NK-92 treated with Interleukin-12 subunit alpha and Interleukin-12 subunit beta, amount 100 ng/mL, for 24 hours (cell line): ENCODE measurements at regions not wholly inside any gene's neighbourhood (a gene's known extent, or its start where the extent isn't known, plus 50 kb on each side); places are given as distances from the start of the nearest gene placed in this dataset.
"Not testable (repeated sequence)": the region's sequence is repeated elsewhere in the genome, so short reads cannot be mapped to it uniquely, and the experiment has no call there.

Experiments used
- DNase-seq: peaks from one replicate; lab custom pipeline; 2025; lab: John Stamatoyannopoulos, UW

- no peak for DNase-seq
These were observed 167.7 kb downstream of the SPRY2 start for GRCh38 chr13:80173224-80173623.

GRCh38 chr13:80171096-80171495 is 169.8 kb downstream of the SPRY2 start:
- no peak for DNase-seq

- no peak for DNase-seq
These were observed 172.7 kb downstream of the SPRY2 start for GRCh38 chr13:80168089-80168850.

- DNase-seq, result no peak
These were observed 174.6 kb downstream of the SPRY2 start for GRCh38 chr13:80166352-80166751.

GRCh38 chr13:80164462-80164861 is 176.5 kb downstream of the SPRY2 start:
- no peak for DNase-seq

GRCh38 chr13:80161896-80162295 is 179.0 kb downstream of the SPRY2 start:
- no peak for DNase-seq

GRCh38 chr13:80161219-80161618 is 179.7 kb downstream of the SPRY2 start:
- no peak for DNase-seq

- DNase-seq, result no peak
These were observed 180.8 kb downstream of the SPRY2 start for GRCh38 chr13:80160110-80160509.

GRCh38 chr13:80157261-80157932 is 183.5 kb downstream of the SPRY2 start:
- DNase-seq, result no peak

GRCh38 chr13:80152142-80152541 is 188.8 kb downstream of the SPRY2 start:
- not testable (repeated sequence) for DNase-seq

GRCh38 chr13:80151016-80151415 is 189.9 kb downstream of the SPRY2 start:
- DNase-seq, result no peak

GRCh38 chr13:80149736-80150135 is 191.2 kb downstream of the SPRY2 start:
- DNase-seq, result no peak

GRCh38 chr13:80145171-80145690 is 195.7 kb downstream of the SPRY2 start:
- DNase-seq, result no peak

- no peak for DNase-seq
These were observed 196.4 kb downstream of the SPRY2 start for GRCh38 chr13:80144493-80144892.

GRCh38 chr13:80141123-80141849 is 199.6 kb downstream of the SPRY2 start:
- DNase-seq, result no peak

- DNase-seq, result no peak
These were observed 200.2 kb downstream of the SPRY2 start for GRCh38 chr13:80140685-80141084.

GRCh38 chr13:80139196-80139595 is 201.7 kb downstream of the SPRY2 start:
- no peak for DNase-seq

- no peak for DNase-seq
These were observed 202.9 kb downstream of the SPRY2 start for GRCh38 chr13:80137994-80138393.

- DNase-seq, result no peak
These were observed 206.6 kb downstream of the SPRY2 start for GRCh38 chr13:80134346-80134745.

GRCh38 chr13:80133631-80134261 is 207.2 kb downstream of the SPRY2 start:
- DNase-seq, result no peak

GRCh38 chr13:80132741-80133601 is 208.0 kb downstream of the SPRY2 start:
- no peak for DNase-seq
